ENCODE measurements at regions not wholly inside any gene's neighbourhood (a gene's known extent, or its start where the extent isn't known, plus 50 kb on each side); places are given as distances from the start of the nearest gene placed in this dataset.

- no peak overlapping the region for H3K9ac ChIP-seq (ENCODE audit: low read length in 5 of 5)
- H3K4me1 ChIP-seq (ENCODE audit: control insufficient read depth in 5 of 5, insufficient read depth in 5 of 5, low read length in 5 of 5) = no peaks in the 10 kb centered on the region
- peaks cover 0 to 4% (median 0%) of the 10 kb centered on the region in 5 donors for H3K9me3 ChIP-seq (ENCODE audit: control insufficient read depth in 5 of 5, low read length in 5 of 5)
- H3K4me3 ChIP-seq (ENCODE audit: low read depth in 1 of 5, low read length in 5 of 5) = no peak overlapping the region
- H3K36me3 ChIP-seq (ENCODE audit: control insufficient read depth in 5 of 5, insufficient read depth in 5 of 5, low read length in 5 of 5) = no peaks in the 10 kb centered on the region
- no peak overlapping the region for H3K27ac ChIP-seq (ENCODE audit: low read depth, low read length)
- peaks cover 0 to 7% (median 6%) of the 10 kb centered on the region in 5 donors for H3K27me3 ChIP-seq (ENCODE audit: control insufficient read depth in 5 of 5, insufficient read depth in 4 of 5, low read length in 5 of 5)
Measured at GRCh38 chr6:1020837-1021236, 291.1 kb upstream of the FOXQ1 start.

- Histone ChIP-seq H3K36me3 (ENCODE audit: control insufficient read depth in 5 of 5, insufficient read depth in 5 of 5, low read length in 5 of 5) (no peaks in the 10 kb centered on the region), H3K9ac (ENCODE audit: low read length in 5 of 5) (no peak overlapping the region), H3K4me3 (ENCODE audit: low read depth in 1 of 5, low read length in 5 of 5) (no peak overlapping the region), H3K27me3 (ENCODE audit: control insufficient read depth in 5 of 5, insufficient read depth in 4 of 5, low read length in 5 of 5) (peaks cover 0 to 7% (median 6%) of the 10 kb centered on the region in 5 donors), H3K4me1 (ENCODE audit: control insufficient read depth in 5 of 5, insufficient read depth in 5 of 5, low read length in 5 of 5) (no peaks in the 10 kb centered on the region), H3K27ac (ENCODE audit: low read depth, low read length) (no peak overlapping the region), H3K9me3 (ENCODE audit: control insufficient read depth in 5 of 5, low read length in 5 of 5) (peaks cover 0 to 4% (median 0%) of the 10 kb centered on the region in 5 donors)
Measured at GRCh38 chr6:1020133-1020532, 291.8 kb upstream of the FOXQ1 start.

DNA sequence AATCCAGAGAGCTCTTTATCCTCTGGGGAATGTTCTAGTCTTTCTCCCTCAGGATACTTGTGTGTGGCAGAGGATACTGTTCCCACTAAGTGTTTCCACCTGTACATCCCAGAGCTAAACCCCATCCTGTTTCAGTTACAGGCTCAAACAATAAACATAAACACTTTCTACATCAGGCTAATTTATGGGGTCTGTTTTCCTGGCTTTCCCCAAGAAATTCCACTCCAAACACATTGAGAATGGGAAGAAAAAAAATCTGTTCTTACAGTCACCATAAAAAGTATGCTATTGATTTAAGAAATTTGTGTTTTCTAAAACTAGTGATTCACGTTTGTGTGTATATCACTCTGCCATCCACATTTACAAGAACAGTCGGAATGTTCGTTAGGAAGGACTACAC is 293.9 kb upstream of the FOXQ1 start:
- no peak overlapping the region for H3K27ac ChIP-seq (ENCODE audit: low read depth, low read length)
- H3K36me3 ChIP-seq (ENCODE audit: control insufficient read depth in 5 of 5, insufficient read depth in 5 of 5, low read length in 5 of 5) = no peaks in the 10 kb centered on the region
- no peak overlapping the region for H3K4me3 ChIP-seq (ENCODE audit: low read depth in 1 of 5, low read length in 5 of 5)
- no peak overlapping the region for H3K9ac ChIP-seq (ENCODE audit: low read length in 5 of 5)
- no peaks in the 10 kb centered on the region for H3K4me1 ChIP-seq (ENCODE audit: control insufficient read depth in 5 of 5, insufficient read depth in 5 of 5, low read length in 5 of 5)
- H3K27me3 ChIP-seq (ENCODE audit: control insufficient read depth in 5 of 5, insufficient read depth in 4 of 5, low read length in 5 of 5) = peaks cover 0 to 6% (median 0%) of the 10 kb centered on the region in 5 donors
- peaks cover 0 to 6% (median 0%) of the 10 kb centered on the region in 5 donors for H3K9me3 ChIP-seq (ENCODE audit: control insufficient read depth in 5 of 5, low read length in 5 of 5)

DNA sequence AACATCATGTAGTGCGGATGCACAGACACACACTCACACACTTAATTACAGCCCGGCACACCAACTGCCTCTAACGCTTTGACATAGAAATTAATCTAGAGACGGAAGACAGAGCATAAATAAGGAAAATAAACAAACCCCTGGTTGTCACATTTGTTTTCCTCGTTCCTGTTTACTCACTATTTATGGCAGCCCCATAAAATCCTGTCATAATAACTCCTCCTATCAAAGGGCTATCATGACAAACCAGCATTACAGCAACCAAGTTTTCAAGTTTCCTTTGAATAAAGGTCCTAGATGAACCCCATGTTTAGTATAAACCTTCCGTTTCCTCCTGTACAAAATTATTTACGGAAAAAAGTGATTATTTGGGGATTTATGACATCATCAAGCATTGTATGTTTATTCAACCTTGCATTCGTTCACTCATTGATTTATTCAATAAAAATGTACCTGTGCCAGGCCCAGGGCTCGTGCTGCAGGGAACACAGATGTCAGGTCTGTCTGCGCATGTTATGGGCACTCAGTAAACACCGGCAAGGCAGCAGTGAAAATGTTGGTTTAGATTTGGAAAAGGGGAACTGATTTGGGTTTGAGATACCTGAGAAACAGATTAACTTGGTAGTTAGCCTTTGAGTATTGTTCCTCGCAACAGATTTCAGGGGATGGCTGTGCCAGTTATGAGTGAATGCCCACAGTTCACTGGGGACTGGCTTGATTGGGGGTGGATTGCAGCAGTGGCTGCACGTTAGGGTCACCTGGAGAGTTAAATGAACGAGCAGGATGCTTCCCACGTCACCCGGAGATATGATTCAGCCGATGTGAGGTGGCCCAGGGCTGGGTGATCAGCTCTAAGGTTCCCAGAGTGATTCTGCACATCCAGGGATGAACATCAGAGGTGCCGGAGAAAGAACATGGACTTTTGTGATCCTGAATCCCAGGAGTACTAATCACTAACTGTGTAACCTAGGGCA is 295.3 kb upstream of the FOXQ1 start:
- Histone ChIP-seq H3K4me1 (ENCODE audit: control insufficient read depth in 5 of 5, insufficient read depth in 5 of 5, low read length in 5 of 5) (no peaks in the 10 kb centered on the region), H3K36me3 (ENCODE audit: control insufficient read depth in 5 of 5, insufficient read depth in 5 of 5, low read length in 5 of 5) (no peaks in the 10 kb centered on the region), H3K4me3 (ENCODE audit: low read depth in 1 of 5, low read length in 5 of 5) (no peak overlapping the region), H3K9ac (ENCODE audit: low read length in 5 of 5) (no peak overlapping the region), H3K27ac (ENCODE audit: low read depth, low read length) (no peak overlapping the region), H3K27me3 (ENCODE audit: control insufficient read depth in 5 of 5, insufficient read depth in 4 of 5, low read length in 5 of 5) (peaks cover 0 to 6% (median 0%) of the 10 kb centered on the region in 5 donors), H3K9me3 (ENCODE audit: control insufficient read depth in 5 of 5, low read length in 5 of 5) (peaks cover 0 to 6% (median 2%) of the 10 kb centered on the region in 5 donors)

- Histone ChIP-seq H3K27ac (ENCODE audit: low read depth, low read length) (no peak overlapping the region), H3K36me3 (ENCODE audit: control insufficient read depth in 5 of 5, insufficient read depth in 5 of 5, low read length in 5 of 5) (no peaks in the 10 kb centered on the region), H3K27me3 (ENCODE audit: control insufficient read depth in 5 of 5, insufficient read depth in 4 of 5, low read length in 5 of 5) (peaks cover 0 to 6% (median 0%) of the 10 kb centered on the region in 5 donors), H3K9me3 (ENCODE audit: control insufficient read depth in 5 of 5, low read length in 5 of 5) (peaks cover 0 to 6% (median 2%) of the 10 kb centered on the region in 5 donors), H3K9ac (ENCODE audit: low read length in 5 of 5) (no peak overlapping the region), H3K4me3 (ENCODE audit: low read depth in 1 of 5, low read length in 5 of 5) (no peak overlapping the region), H3K4me1 (ENCODE audit: control insufficient read depth in 5 of 5, insufficient read depth in 5 of 5, low read length in 5 of 5) (no peaks in the 10 kb centered on the region)
Measured at GRCh38 chr6:1015825-1016224, 296.1 kb upstream of the FOXQ1 start.

GRCh38 chr6:1014431-1014807 is 297.5 kb upstream of the FOXQ1 start:
- H3K9me3 ChIP-seq (ENCODE audit: control insufficient read depth in 5 of 5, low read length in 5 of 5) = peaks cover 0 to 6% (median 2%) of the 10 kb centered on the region in 5 donors
- H3K27ac ChIP-seq (ENCODE audit: low read depth, low read length) = no peak overlapping the region
- no peak overlapping the region for H3K9ac ChIP-seq (ENCODE audit: low read length in 5 of 5)
- H3K4me3 ChIP-seq (ENCODE audit: low read depth in 1 of 5, low read length in 5 of 5) = no peak overlapping the region
- no peaks in the 10 kb centered on the region for H3K36me3 ChIP-seq (ENCODE audit: control insufficient read depth in 5 of 5, insufficient read depth in 5 of 5, low read length in 5 of 5)
- H3K27me3 ChIP-seq (ENCODE audit: control insufficient read depth in 5 of 5, insufficient read depth in 4 of 5, low read length in 5 of 5) = peaks cover 0 to 6% (median 0%) of the 10 kb centered on the region in 5 donors
- H3K4me1 ChIP-seq (ENCODE audit: control insufficient read depth in 5 of 5, insufficient read depth in 5 of 5, low read length in 5 of 5) = no peaks in the 10 kb centered on the region

DNA sequence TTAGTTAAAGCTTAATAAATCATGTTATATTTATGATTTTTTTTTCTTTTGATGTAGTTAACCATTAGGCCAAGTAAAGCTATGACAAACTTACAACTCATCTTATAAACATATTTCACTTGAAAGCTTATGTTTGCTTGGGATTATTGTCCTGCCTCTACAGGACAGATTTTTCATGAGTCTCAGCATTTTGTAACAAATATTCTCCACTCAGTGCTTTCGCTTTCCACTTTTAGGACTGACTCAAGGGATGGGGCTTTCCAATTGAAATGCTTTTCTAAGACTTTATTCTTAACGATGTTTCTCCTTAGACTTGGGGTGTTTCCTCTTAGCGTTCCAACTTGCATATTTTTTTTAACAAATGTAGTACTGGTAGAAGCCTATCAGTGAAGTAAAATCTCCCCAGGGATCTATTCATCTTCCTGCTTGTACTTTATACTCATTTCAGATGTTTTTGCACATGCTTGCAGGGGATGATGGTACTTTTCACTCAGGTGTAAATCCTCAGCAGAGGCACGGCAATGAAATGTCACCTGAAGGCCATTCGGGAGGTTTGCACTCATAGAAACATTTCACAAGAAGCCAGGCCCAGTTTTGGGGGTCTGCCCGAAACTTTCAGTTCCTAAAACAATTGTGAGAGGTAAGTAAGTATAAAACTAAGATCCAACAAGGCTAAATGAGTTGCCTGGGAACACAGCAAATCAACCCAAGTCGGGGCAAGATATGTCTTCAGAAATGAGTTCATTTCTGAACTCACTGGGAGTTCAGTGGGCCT is 298.1 kb upstream of the FOXQ1 start:
- H3K4me3 ChIP-seq (ENCODE audit: low read depth in 1 of 5, low read length in 5 of 5) = no peak overlapping the region
- H3K4me1 ChIP-seq (ENCODE audit: control insufficient read depth in 5 of 5, insufficient read depth in 5 of 5, low read length in 5 of 5) = no peaks in the 10 kb centered on the region
- no peaks in the 10 kb centered on the region for H3K36me3 ChIP-seq (ENCODE audit: control insufficient read depth in 5 of 5, insufficient read depth in 5 of 5, low read length in 5 of 5)
- no peak overlapping the region for H3K27ac ChIP-seq (ENCODE audit: low read depth, low read length)
- H3K9ac ChIP-seq (ENCODE audit: low read length in 5 of 5) = no peak overlapping the region
- peaks cover 0 to 6% (median 0%) of the 10 kb centered on the region in 5 donors for H3K27me3 ChIP-seq (ENCODE audit: control insufficient read depth in 5 of 5, insufficient read depth in 4 of 5, low read length in 5 of 5)
- H3K9me3 ChIP-seq (ENCODE audit: control insufficient read depth in 5 of 5, low read length in 5 of 5) = peaks cover 0 to 6% (median 2%) of the 10 kb centered on the region in 5 donors

DNA sequence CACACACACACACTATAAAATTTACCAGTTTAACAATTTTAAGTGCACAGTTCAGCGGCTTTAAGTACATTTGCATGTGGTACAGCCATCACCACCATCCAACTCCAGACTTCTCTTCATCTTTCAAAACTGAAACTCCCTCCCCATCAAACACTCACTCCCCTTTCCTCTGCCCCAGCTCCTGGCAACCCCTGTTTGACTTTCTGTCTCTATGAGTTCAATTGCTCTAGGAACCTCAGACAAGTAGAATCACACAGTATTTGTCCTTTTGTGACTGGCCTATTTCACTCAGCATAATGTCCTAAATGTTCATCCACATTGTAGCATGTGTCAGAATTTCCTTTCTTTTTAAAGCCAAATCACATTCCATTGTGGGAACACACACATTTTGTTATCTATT is 302.8 kb upstream of the FOXQ1 start:
- H3K9me3 ChIP-seq (ENCODE audit: control insufficient read depth in 5 of 5, low read length in 5 of 5) = peaks cover 0 to 6% (median 0%) of the 10 kb centered on the region in 5 donors

GRCh38 chr6:1007159-1007558 is 304.7 kb upstream of the FOXQ1 start:
- no peaks in the 10 kb centered on the region for H3K36me3 ChIP-seq (ENCODE audit: control insufficient read depth in 5 of 5, insufficient read depth in 5 of 5, low read length in 5 of 5)
- no peak overlapping the region for H3K4me3 ChIP-seq (ENCODE audit: low read depth in 1 of 5, low read length in 5 of 5)
- H3K27ac ChIP-seq (ENCODE audit: low read depth, low read length) = no peak overlapping the region
- H3K4me1 ChIP-seq (ENCODE audit: control insufficient read depth in 5 of 5, insufficient read depth in 5 of 5, low read length in 5 of 5) = no peaks in the 10 kb centered on the region
- H3K9ac ChIP-seq (ENCODE audit: low read length in 5 of 5) = no peak overlapping the region
- peaks cover 0 to 4% (median 0%) of the 10 kb centered on the region in 5 donors for H3K9me3 ChIP-seq (ENCODE audit: control insufficient read depth in 5 of 5, low read length in 5 of 5)
- H3K27me3 ChIP-seq (ENCODE audit: control insufficient read depth in 5 of 5, insufficient read depth in 4 of 5, low read length in 5 of 5) = peaks cover 0 to 6% (median 0%) of the 10 kb centered on the region in 5 donors

More for the DNA sequence above, 302.8 kb upstream of the FOXQ1 start:
- H3K9ac ChIP-seq (ENCODE audit: low read length in 5 of 5) = no peak overlapping the region
- no peaks in the 10 kb centered on the region for H3K4me1 ChIP-seq (ENCODE audit: control insufficient read depth in 5 of 5, insufficient read depth in 5 of 5, low read length in 5 of 5)
- no peak overlapping the region for H3K27ac ChIP-seq (ENCODE audit: low read depth, low read length)
- no peak overlapping the region for H3K4me3 ChIP-seq (ENCODE audit: low read depth in 1 of 5, low read length in 5 of 5)
- no peaks in the 10 kb centered on the region for H3K36me3 ChIP-seq (ENCODE audit: control insufficient read depth in 5 of 5, insufficient read depth in 5 of 5, low read length in 5 of 5)
- peaks cover 0 to 6% (median 0%) of the 10 kb centered on the region in 5 donors for H3K27me3 ChIP-seq (ENCODE audit: control insufficient read depth in 5 of 5, insufficient read depth in 4 of 5, low read length in 5 of 5)
